ENCODE measurements at regions not wholly inside any gene's neighbourhood (a gene's known extent, or its start where the extent isn't known, plus 50 kb on each side); places are given as distances from the start of the nearest gene placed in this dataset.

GRCh38 chr16:86220561-86220960 lies 289.8 kb upstream of the FOXF1 start:
- TF ChIP-seq CTCF (conservative IDR thresholded peaks at IDR 0.05) (no peak), ZFX (IDR thresholded peaks at IDR 0.05) (no peak)

All from C4-2B (cell line).